GM18511 (cell line): ENCODE measurements at regions not wholly inside any gene's neighbourhood (a gene's known extent, or its start where the extent isn't known, plus 50 kb on each side); places are given as distances from the start of the nearest gene placed in this dataset.

Source experiments
- ATAC-seq: cut with Tn5 transposase; IDR thresholded peaks from one replicate; pipeline ENCODE4 v1.9.1; 2021; ENCODE audit warnings: mild to moderate bottlenecking, moderate library complexity; ENCODE audit not compliant: unreplicated experiment

DNA sequence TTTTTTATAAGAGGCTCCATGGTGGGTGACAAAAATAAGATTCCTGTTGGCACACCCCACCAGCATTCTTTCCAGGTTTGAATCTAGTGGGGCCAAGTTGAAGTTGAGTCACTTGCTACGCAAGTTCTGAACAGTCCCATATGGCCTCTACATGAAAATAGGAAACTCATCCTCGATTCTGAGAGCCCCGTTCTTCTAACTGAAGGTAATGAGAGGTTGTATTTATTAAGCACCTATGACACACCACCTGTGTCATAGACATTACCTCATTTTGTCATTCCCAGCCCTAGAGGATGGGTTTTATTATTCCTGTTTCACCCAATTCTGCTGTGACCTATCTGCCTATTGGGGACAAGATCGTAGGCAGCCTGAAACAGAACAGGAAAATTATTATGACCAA is 131.7 kb downstream of the ACTL7B start:
- ATAC-seq, result no peak

DNA sequence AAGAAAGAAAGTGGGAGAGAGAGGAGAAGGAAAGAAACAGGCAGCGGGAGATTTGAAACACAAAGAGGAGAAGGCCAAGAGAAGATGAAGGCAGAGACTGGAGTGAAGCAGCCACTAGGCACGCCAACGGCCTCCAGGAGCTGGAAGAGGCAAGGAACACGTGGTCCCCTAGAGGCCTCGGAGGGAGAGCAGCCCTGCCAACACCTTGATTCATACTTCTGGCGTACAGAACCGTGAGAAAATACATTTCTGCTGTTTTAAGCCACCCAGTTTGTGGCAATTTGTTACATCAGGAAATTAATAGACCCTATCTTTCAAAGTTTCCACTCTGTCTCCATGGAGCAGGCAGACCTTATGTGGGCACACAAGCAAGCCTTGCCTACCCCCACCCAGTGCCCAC is 133.4 kb downstream of the ACTL7B start:
- no peak for ATAC-seq

DNA sequence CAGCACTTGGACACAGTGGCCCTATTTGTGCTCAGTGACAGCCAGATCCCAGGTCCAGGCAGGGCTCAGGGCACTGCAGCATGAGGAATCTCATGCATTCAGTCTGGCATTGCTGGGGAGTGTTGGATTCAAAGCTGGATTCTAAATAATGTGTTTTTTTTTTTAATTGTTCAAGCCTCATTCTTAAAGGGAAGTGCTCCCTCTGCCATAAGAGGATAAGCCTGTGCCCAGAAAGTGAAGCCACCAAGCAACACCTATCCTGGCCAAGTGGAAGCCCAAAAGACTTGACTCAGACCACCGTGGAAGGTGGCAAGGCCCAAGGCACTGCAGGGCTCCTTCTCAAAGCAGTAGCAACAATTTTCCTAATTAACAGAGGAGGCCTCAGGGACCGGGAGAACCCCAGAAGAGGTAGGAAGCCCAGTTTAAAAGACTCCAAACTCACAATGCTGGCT is 135.6 kb downstream of the ACTL7B start:
- ATAC-seq, result no peak

DNA sequence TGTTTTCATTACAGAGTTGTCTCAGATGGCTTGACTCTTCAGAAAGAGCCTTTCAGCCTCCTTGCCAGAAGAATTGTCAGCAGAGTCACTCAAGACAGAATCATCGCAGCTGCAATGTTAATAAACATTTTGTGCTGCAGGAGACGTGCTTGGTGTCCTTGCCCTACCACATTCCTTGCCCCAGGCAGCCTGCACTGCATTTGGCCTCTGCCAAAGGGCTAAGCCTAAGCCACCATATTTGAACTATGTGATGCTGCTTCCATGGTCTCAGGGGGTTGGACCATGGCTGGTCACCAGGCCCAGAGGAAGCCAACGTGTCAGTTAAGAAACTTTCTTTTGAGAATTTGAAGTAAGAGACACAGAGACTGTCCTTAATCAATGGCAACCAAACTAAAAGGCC is 145.4 kb downstream of the ACTL7B start:
- no peak for ATAC-seq

DNA sequence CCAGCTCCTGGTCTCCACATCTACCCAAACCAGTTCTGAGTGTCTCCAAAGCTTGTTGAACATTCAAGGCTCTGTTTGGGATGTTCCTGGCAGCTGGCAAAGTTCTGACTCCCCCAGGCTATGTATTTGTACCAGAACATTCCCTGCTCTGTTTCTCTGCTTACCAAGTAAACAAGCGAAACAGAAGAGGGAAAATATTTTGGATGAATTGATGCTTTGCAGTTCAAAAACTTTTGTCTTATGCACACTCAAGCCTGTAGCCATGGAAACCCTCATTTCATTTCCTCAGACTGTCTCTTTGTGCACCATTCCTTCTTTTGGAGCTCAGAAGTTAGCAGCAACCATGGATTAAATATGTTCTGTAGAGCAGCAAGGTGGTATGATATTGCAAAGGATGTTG is 145.8 kb downstream of the ACTL7B start:
- no peak for ATAC-seq

DNA sequence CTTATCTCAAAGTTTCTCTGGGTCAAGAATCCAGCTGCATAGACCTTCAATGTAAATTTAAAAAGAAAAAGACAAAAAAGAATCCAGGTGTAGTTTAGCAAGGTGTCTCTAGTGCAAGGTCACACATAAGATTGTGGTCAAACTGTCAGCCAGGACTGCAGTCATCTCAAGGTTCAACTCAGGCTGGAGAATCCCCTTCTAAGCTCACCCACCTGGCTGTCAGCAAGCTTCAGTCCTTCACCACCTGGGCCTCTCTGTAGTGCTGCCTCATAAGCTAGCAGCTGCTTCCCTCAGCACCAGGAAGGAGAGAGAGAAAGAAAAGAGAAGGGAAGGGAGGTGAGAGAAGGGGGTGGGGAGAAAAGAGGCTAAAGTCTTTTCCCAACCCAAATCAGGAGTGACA is 146.7 kb downstream of the ACTL7B start:
- ATAC-seq, result no peak

DNA sequence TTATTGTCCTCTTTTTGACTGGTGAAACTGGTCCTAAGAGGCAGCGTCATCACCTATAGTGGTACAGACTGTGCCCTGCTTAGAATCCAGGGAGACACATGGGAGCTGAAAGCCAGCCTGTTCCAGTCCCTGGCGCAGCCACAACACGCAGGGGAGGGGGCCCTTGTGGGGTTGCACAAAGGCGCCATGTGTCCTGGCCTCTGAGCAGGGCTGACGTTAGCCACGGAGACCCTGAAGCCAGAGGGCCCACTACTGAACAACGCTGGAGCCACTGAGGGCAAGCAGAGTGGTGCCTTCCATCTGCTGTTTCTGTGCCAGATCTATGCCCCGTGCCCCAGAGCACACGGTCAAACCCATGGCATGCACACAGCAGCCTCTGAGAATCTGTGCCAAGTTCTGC is 147.3 kb downstream of the ACTL7B start:
- no peak for ATAC-seq

DNA sequence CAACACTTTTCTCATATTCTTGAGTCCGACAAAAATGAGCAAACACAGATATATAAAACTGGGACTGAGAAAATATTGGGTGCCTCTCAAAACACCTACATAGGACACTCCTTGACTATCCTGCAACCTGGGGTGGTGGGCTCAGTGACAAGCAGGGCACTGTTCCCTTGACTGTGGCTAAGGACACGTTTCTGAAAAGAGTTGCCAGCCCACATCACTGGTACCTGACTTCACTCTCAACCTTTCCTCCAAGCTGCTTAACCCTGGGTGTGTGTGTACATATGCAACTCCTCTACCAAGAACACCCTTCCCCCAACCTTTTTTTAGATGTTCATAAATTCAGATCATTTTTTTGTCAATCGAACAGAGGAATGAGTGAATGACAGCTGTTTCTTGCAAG is 148.7 kb downstream of the ACTL7B start:
- no peak for ATAC-seq

DNA sequence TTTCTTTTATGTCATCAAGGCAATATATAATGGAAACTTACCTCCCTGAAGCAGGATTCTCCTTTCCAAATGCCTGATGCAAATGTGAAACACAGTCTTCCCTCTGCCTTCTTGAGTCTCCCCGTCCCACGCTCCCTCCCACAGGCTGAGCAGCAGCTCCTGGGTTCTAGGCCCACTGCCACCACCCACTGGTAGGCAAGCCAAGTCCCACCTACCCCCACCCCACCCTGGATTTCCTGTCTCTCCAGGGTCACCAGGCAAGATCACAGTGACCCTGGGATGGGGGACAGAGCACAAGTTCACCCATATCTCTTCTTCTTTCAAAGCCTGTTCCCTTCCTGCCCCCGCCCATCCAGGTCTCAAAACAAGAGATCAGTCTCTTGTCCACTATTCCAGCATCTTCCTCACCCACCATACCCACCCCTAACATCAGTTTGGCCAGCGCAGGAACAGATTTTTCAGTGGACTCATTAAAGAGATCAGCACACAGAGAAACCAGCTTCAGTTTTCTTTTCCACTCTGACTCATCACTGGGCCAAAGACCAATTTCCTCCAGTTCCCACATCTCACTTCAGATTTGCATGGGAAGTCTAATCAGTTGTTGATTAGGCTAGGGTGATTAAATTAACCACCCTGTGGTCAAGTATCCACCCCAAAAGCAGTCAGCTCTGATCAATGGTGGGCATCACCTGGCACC is 151.5 kb downstream of the ACTL7B start:
- no peak for ATAC-seq

DNA sequence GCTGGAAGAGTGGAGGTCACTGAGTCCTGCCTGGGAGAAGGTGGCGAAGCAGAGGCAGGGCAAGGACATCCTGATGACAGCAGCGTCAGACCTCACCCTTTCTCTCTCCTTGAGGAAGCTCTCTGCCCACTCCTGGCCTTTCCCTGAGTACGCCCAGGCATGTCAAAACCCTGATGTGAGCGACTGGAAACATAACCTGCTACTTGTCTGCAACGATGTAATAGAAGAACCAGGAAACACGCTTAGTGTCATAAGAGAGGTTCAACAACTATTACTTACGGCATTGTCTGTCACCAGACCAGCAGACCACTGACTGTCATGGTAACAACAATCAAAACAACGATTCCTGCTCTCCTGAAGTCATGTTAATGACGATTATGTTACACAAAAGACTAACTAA is 152.4 kb downstream of the ACTL7B start:
- ATAC-seq, result no peak

DNA sequence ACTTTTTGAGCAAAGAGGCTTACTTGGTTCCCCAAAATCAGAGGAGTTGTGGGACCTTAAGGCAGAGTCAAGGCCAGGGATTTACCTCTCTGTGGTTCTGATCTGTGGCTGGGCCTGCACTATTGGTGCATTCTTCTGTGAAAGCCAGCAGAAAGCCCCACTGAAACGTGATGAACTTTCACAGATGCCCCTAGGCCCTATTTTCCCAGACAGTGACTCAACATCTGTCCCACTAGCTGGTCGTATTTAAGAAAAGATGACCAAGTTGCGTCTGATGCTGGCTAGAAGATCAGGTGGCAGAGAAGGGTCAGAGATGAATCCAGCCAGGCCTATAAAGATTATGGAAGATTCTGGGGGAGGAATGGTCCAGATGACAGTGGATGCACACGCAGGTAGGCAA is 153.1 kb downstream of the ACTL7B start:
- no peak for ATAC-seq

DNA sequence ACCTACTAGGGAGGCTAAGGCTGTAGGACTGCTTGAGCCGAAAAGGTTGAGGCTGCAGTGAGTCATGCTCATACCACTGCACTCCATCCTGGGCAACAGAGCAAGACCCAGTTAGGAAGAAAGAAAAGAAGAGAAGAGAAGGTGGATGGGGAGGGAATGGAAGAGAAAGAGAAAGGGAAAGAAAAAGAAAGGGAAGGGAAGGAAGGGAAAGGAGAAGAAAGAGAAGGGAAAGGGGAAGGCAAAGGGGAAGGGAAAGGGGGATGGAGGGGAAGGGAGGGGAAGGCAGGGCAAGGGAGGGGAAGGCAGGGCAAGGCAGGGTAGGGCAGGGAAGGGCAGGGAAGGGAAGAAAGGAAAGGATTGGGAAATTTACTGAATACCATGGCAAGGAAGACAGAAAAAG is 157.0 kb downstream of the ACTL7B start:
- no peak for ATAC-seq

DNA sequence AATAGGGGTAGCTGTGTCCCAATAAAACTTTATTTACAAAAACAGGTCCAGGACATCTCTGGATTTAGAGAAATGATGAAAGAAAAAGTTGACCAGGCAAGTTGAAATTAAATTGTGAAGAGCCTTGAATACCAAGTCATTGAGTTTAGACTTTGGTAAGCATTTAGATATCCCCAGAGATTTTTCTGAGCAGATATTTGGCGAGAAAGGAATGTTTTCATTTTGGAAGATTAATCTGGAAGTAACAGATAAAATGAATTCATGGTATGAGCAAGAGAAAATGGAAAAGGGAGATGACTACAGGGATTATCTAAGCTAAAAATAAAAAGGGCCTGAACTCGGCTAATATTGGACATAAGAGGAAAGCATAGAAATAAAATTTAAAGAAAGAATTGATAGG is 157.6 kb downstream of the ACTL7B start:
- ATAC-seq, result no peak

DNA sequence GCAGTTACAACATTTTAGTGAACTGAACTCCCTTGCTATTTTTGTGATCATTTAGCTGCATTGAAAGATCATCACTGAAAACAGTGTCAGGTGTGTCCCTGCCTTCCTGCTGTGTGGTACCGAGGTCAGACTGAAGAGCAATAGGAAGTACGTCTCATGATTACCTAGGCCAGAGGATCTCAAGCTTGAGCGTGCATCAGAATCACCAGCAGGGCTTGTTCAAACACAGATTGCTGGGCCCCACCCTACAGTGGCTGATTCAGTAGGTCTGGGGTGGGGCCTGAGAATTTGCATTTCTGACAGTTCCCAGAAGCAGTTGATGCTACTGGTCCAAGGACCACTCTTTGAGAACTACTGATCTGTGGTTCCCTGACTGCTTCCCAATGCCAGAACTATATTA is 159.6 kb downstream of the ACTL7B start:
- no peak for ATAC-seq

DNA sequence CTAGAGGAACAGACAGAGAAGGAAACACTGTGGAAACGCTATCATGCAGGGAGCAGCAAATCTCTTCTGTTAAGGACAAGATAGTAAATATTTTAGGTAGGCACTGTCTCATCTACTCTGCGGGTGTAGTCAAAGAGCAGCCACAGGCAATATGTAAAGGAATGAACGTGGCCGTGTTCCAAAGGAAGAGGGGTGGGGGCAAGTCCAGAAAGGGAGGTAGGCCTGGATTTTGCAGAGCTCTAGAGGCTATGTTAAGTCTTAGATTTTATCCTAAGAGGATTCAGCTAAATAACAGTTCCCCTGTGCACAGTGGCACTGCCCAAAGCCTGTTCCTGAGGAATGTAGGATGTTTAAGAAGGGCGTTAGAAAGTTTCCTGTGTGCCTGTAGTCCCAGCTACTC is 161.6 kb downstream of the ACTL7B start:
- no peak for ATAC-seq

DNA sequence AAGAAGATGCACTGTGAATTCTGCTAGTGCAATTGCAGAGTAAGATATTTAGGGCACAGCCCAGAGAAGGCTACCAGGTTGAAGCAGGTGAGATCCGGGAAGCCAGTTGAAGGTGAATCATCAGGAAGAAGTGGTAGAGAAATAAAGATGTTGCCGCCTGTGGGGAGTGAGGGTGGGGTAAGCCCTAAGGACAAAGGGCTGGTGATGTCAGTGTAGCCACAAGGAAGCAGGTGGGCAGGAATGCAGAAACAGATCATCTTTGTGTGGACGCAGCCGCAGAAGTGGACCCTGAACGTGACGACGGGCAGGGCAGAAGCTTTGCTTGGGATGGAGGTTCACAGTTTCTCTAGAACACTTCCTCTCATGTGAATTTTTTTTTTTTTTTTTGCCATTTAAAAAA is 164.2 kb downstream of the ACTL7B start:
- ATAC-seq, result no peak

DNA sequence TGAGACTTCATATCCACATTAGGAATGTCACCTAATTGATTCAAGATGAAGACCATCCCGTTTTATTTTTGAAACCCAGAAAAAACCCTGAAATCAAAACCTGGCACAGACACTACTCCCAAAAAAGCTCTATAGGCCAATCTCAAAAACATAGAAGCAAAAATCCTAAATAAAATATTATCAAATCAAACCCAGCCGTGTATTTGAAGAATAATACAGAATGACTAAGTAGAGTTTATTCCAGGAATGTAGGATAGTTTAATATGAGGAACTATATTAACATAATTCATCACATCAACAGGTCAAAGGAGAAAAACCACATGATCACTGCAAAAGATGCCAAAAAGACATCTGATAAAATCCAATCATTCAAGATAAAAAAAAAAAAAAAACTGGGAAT is 167.1 kb downstream of the ACTL7B start:
- no peak for ATAC-seq

DNA sequence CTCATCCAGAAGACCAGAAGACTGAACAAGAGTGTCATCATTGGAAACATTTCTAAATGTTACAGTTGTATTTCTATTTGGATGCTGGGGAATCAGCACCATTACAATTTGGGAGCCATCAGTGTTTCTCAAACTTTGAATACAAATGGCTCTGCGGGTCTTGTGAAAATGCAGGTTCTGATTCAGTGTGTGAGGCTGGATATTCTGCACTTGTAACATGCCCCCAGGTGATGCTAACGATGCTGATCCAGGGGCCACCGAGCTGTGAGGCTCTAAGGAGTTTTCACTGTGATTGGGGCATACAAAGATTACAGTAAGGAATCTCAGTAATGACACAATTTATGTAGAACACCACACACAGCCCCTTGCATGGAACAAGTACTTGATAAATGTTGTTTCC is 167.7 kb downstream of the ACTL7B start:
- ATAC-seq, result no peak

DNA sequence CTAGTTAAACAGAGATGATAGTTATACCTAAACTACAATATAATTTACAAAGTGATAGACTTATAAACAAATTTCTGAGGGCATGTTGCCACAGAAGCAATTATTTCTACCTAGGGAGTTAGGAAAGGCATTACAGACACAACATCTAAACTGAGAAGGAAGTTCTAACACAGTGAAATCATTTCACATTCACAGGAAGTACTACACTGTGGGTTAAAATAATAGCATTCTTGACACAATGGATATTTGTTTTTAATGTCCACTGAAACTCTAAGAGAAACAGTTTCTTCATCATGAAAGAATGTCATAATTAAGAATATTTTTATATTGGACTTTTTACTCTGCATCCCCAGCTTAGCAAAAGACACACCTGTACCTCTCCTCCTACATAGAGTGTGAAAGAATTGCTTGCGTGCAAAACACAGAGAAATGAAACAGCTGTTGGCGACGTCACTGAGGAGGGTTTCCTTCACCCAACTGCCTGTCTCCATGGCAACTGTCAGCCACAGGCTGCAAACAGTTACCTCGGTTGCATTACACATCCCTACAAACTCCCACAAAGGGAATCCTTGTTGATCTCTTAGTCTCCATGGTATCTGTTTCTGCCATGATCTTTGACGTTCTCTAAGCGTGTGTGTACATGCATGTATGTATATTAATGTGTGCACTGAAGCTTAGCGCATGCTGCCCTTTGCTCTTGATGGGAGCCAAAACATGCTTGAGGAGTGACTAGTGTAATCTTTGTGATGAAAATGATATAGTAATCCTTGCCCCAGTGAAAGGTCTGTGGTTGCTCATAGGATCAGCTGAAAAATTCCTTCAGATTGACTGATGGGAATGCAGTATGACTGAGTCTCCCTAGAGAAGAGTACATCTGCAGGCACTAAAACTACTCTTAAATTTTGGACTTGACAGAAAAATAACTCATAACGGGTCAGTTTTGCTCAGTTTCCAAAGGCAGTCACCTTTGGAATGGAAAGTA is 168.5 kb downstream of the ACTL7B start:
- ATAC-seq, result no peak

DNA sequence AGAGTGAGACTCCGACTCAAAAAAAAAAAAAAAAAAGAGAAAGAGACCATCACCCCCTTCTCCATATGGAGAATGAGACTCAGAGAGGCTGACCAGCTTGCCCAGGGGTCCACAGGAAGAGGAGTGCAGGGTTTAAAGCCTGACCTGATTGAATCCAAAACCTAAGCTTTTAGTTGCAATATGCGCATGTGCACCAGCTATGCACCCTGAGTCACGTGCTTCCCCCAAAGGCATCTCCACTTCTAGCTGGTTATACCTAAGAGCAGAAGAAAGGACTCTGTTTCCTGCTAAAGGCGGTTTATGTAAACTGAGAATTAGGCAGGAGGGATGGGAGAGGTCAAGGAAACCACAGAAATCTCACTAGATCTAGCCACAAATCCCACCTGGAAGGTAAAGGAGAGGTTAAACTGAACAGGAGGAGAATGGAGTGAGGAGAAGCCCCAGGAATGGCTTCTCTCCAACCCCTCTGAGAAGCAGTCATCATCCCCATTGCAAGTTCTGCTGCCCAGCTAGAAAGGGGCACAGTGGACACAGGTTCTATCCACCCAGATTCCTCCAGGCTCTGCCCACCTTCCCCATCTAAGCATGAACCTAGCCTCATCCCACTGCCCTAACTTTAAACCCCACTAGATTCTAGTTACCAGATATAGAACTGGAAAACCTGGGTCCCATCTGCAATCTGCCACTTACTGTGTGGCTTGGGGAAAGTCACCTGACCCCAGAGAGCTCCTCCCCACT is 171.3 kb downstream of the ACTL7B start:
- ATAC-seq, result no peak

DNA sequence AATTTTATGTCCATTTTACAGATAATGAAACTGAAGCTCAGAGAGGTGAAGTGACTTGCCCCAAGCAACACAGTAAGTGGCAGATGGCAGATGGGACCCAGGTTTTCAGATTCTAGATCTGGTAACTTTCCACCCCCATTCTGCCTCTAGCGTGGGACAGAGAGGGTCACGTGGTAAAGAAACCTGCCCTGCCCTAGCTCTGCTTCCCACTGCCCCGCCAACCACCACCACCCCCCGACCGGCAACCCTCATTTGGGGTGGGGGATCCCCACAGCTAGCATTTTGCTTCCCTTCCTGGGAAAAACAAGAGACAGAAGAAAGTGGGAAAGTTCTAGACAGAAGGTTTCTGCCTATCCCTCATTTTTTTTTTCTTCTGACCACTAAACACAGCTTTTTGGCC is 172.5 kb downstream of the ACTL7B start:
- ATAC-seq, result no peak
